ENCODE measurements at regions not wholly inside any gene's neighbourhood (a gene's known extent, or its start where the extent isn't known, plus 50 kb on each side); places are given as distances from the start of the nearest gene placed in this dataset.

DNA sequence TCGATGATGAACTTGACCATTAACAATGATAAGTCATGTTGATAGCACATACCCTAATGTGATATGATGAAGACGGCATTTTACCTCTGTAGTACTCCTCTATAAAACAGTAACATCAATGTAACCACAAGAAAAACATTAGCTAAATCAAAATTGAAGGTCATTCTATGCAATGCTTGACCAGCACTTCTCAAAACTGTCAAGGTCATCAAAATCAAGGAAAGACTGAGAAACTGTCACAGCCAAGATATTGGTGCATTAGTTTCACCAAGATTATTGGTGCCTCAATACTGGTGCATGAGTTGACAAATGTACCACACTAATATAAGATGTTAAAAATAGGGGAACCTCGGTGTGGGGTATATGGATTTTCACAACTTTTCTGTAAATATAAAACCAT lies 251.1 kb upstream of the CNTN4 start:
- TF ChIP-seq CTCF (IDR thresholded peaks at IDR 0.05; ENCODE audit: extremely low read depth in 1 of 2, insufficient read depth in 1 of 2, low read depth in 1 of 2, low read length in 2 of 2) (no peak), POLR2A (IDR thresholded peaks at IDR 0.05; ENCODE audit: low read depth, low read length) (no peak), JUN (IDR thresholded peaks at IDR 0.05; ENCODE audit: borderline replicate concordance, insufficient read depth, insufficient read length, low read depth) (no peak), POLR2AphosphoS5 (IDR thresholded peaks at IDR 0.05; ENCODE audit: insufficient read depth, low read depth, low read length) (no peak), EZH2 (IDR thresholded peaks at IDR 0.05; ENCODE audit: borderline replicate concordance, low read depth, low read length, severe bottlenecking) (no peak), GATA2 (IDR thresholded peaks at IDR 0.05; ENCODE audit: insufficient read depth, insufficient read length, low read depth, low read length) (no peak), FOS (IDR thresholded peaks at IDR 0.05; ENCODE audit: borderline replicate concordance, insufficient read depth, low read length) (no peak), MYC (IDR thresholded peaks at IDR 0.05; ENCODE audit: low read depth, low read length) (no peak)
- TF ChIP-seq, protein P1, sequence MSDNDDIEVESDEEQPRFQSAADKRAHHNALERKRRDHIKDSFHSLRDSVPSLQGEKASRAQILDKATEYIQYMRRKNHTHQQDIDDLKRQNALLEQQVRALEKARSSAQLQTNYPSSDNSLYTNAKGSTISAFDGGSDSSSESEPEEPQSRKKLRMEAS (IDR thresholded peaks at IDR 0.05; ENCODE audit: insufficient read depth, insufficient read length): no peak
